PFSK-1 (cell line): ENCODE measurements at regions not wholly inside any gene's neighbourhood (a gene's known extent, or its start where the extent isn't known, plus 50 kb on each side); places are given as distances from the start of the nearest gene placed in this dataset.

Source experiments
- POLR2AphosphoS5 ChIP-seq: IDR thresholded peaks from 2 replicates; pipeline ENCODE4 v1.6.1; 2012; ENCODE audit warnings: low read depth, mild to moderate bottlenecking, control low read depth, low read length, moderate library complexity
- REST ChIP-seq, 2 experiments: IDR thresholded peaks; 2 replicates each; pipeline versions ENCODE4 v1.6.1 to v1.8.0; 2011 to 2012; ENCODE audit warnings: low read depth in 2 of 2, low read length in 2 of 2, control low read depth in 1 of 2, inconsistent platforms in 1 of 2, mild to moderate bottlenecking in 1 of 2, moderate library complexity in 1 of 2; ENCODE audit not compliant: insufficient read depth in 1 of 2
- TAF1 ChIP-seq: IDR thresholded peaks from 2 replicates; pipeline ENCODE4 v1.6.1; 2012; ENCODE audit warnings: low read length, control low read depth, borderline replicate concordance; ENCODE audit not compliant: insufficient read depth

- TF ChIP-seq POLR2AphosphoS5 (no peak), REST (IDR thresholded peaks at IDR 0.05; ENCODE audit: insufficient read depth in 1 of 2, low read depth in 2 of 2, low read length in 2 of 2) (no peak), TAF1 (no peak)
These were observed 403.6 kb upstream of the MAF start for GRCh38 chr16:80004113-80004512.
